ENCODE measurements at regions not wholly inside any gene's neighbourhood (a gene's known extent, or its start where the extent isn't known, plus 50 kb on each side); places are given as distances from the start of the nearest gene placed in this dataset.

- Histone ChIP-seq H3K27me3 (replicated peaks in 1 of 4; ENCODE audit: control insufficient read depth in 3 of 4, extremely low read depth in 1 of 4, insufficient read depth in 3 of 4, low read length in 3 of 4) (no peaks in the 10 kb centered on the region), H2BK5ac (ENCODE audit: low read depth, low read length) (no peak overlapping the region), H2BK12ac (ENCODE audit: low read depth, low read length) (no peak overlapping the region), H3K4me2 (ENCODE audit: insufficient read depth in 1 of 2, low read depth in 2 of 2, low read length in 2 of 2) (no peak overlapping the region), H3K4me1 (replicated peaks in 1 of 4; ENCODE audit: control insufficient read depth in 3 of 4, insufficient read depth in 4 of 4, low read length in 3 of 4) (no peaks in the 10 kb centered on the region), H3K79me1 (ENCODE audit: low read depth, low read length) (no peaks in the 10 kb centered on the region), H3K36me3 (ENCODE audit: control insufficient read depth in 2 of 4, insufficient read depth in 4 of 4, low read length in 3 of 4) (no peaks in the 10 kb centered on the region), H2BK20ac (ENCODE audit: low read length) (no peak overlapping the region), H3K27ac (ENCODE audit: low read depth, low read length) (no peak overlapping the region), H3K4ac (replicated peaks; ENCODE audit: insufficient read length, low read depth, low read length) (no peak overlapping the region), H4K8ac (ENCODE audit: extremely low read depth, insufficient read depth, low read length) (no peak overlapping the region), H2BK15ac (ENCODE audit: low read length) (no peak overlapping the region), H4K20me1 (replicated peaks in 1 of 2; ENCODE audit: control insufficient read depth in 1 of 2, insufficient read depth in 2 of 2, low read length in 2 of 2) (no peaks in the 10 kb centered on the region), H4K5ac (ENCODE audit: insufficient read length, low read depth, low read length) (no peak overlapping the region), H3K23ac (ENCODE audit: insufficient read length) (no peak overlapping the region), H3K23me2 (ENCODE audit: low read depth, low read length) (no peaks in the 10 kb centered on the region), H3K9ac (replicated peaks in 1 of 4; ENCODE audit: extremely low read depth in 1 of 4, low read depth in 3 of 4, low read length in 3 of 4) (no peak overlapping the region), H3K18ac (ENCODE audit: extremely low read depth, low read length) (no peak overlapping the region), H2AK5ac (ENCODE audit: low read depth, low read length) (no peak overlapping the region), H3K79me2 (ENCODE audit: control insufficient read depth in 1 of 2, insufficient read depth in 2 of 2, low read length in 2 of 2) (no peaks in the 10 kb centered on the region), H2BK120ac (replicated peaks; ENCODE audit: low read depth, low read length) (no peak overlapping the region), H4K91ac (replicated peaks; ENCODE audit: insufficient read length, low read length) (no peak overlapping the region), H3K4me3 (ENCODE audit: extremely low read depth in 1 of 4, insufficient read depth in 2 of 4, low read depth in 3 of 4, low read length in 4 of 4) (no peak overlapping the region), H3K9me3 (ENCODE audit: insufficient read depth in 2 of 2, low read depth in 1 of 2, low read length in 1 of 2) (peaks cover 7 to 14% of the 10 kb centered on the region in 2 experiments; a peak in 2 of 4 replicates), H3K56ac (replicated peaks; ENCODE audit: insufficient read length, low read depth, low read length) (no peak overlapping the region), H2AFZ (ENCODE audit: low read length) (no peak overlapping the region), H3K14ac (ENCODE audit: insufficient read length) (no peak overlapping the region)
- FAIRE-seq: no peak
- ChIA-PET POLR2A (ENCODE audit: partially characterized antibody) (no interaction called here), CTCF (ENCODE audit: partially characterized antibody) (interaction anchor here (1.0 kb wide), 1 partner anchor 17 kb away, joined by 3 read pairs; no protein-coding TSS in a partner anchor)
- DNase-seq (ENCODE audit: low read depth in 1 of 2, low spot score in 2 of 2): no peak
- WGBS, 2 experiments (ENCODE audit: extremely low coverage in 1 of 2, insufficient coverage in 1 of 2, insufficient read length in 1 of 2, insufficient replicate concordance in 2 of 2, low coverage in 1 of 2, low lambda C conversion rate in 2 of 2, missing lambda C conversion rate in 1 of 2): 82% methylated on average over 1 of the region's 1 CpG; no CpG with 5 or more reads in 1 of the 2 experiments
- no peak for TF ChIP-seq TEAD4 (IDR thresholded peaks at IDR 0.05; ENCODE audit: low read depth, low read length)
- no peak for TF ChIP-seq CHD1 (IDR thresholded peaks at IDR 0.05; ENCODE audit: low read depth, low read length)
- TF ChIP-seq BACH1 (IDR thresholded peaks at IDR 0.05; ENCODE audit: low read length): no peak
- no peak for TF ChIP-seq CBX5 (IDR thresholded peaks at IDR 0.05; ENCODE audit: low read depth, low read length)
- no peak for TF ChIP-seq SUZ12 (IDR thresholded peaks at IDR 0.05; ENCODE audit: low read length)
- TF ChIP-seq POLR2A (IDR thresholded peaks at IDR 0.05; ENCODE audit: control extremely low read depth in 1 of 2, low read depth in 2 of 2, low read length in 2 of 2): no peak
- no peak for TF ChIP-seq BRCA1 (IDR thresholded peaks at IDR 0.05; ENCODE audit: low read depth, low read length)
- no peak for TF ChIP-seq POU5F1 (IDR thresholded peaks at IDR 0.05; ENCODE audit: low read depth, low read length)
- no peak for TF ChIP-seq RXRA (IDR thresholded peaks at IDR 0.05; ENCODE audit: insufficient read depth, low read depth, low read length)
- no peak for TF ChIP-seq CTBP2 (IDR thresholded peaks at IDR 0.05; ENCODE audit: borderline replicate concordance, insufficient read depth, insufficient read length, low read length)
- TF ChIP-seq FOSL1 (IDR thresholded peaks at IDR 0.05; ENCODE audit: insufficient read depth, low read depth, low read length): no peak
- TF ChIP-seq TBP (IDR thresholded peaks at IDR 0.05; ENCODE audit: low read depth, low read length): no peak
- TF ChIP-seq TCF12 (IDR thresholded peaks at IDR 0.05; ENCODE audit: low read depth, low read length): no peak
- no peak for TF ChIP-seq CEBPB (IDR thresholded peaks at IDR 0.05; ENCODE audit: low read depth, low read length)
- no peak for TF ChIP-seq KDM1A (IDR thresholded peaks at IDR 0.05; ENCODE audit: borderline replicate concordance, low read length)
- TF ChIP-seq EP300 (IDR thresholded peaks at IDR 0.05; ENCODE audit: borderline replicate concordance in 1 of 2, low read depth in 2 of 2, low read length in 2 of 2): no peak
- TF ChIP-seq BCL11A (IDR thresholded peaks at IDR 0.05; ENCODE audit: low read depth in 2 of 2, low read length in 2 of 2): no peak
These were observed 1011.3 kb downstream of the AACS start for GRCh38 chr12:126076515-126076914.
